ENCODE measurements at regions not wholly inside any gene's neighbourhood (a gene's known extent, or its start where the extent isn't known, plus 50 kb on each side); places are given as distances from the start of the nearest gene placed in this dataset.

DNA sequence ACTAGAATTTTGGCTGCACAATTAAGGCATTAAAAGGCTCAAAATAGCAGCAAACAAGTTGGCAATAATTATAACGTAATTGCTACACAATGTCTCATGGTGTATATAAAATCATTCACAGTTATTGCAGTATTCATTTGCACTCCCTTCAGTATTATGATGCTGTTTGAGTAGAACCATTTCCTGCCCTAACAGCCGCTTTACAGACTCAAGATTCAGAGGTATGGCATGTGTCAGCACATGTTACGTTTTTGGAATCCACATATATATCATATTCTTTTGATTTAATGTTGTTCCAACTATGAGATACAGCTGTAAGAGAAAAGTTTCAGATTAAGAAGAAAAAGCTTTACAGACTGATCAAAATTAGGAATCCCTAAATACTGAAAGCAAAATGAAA, 56.3 kb upstream of the NCKAP5 start:
- no peak for DNase-seq (ENCODE audit: extremely low spot score)
- CTCF ChIA-PET = interaction anchor here (1.5 kb wide), 1 partner anchor 12 kb away, joined by 3 read pairs; no protein-coding TSS in a partner anchor
- POLR2A ChIA-PET = no interaction called here
- TF ChIP-seq, protein P1, sequence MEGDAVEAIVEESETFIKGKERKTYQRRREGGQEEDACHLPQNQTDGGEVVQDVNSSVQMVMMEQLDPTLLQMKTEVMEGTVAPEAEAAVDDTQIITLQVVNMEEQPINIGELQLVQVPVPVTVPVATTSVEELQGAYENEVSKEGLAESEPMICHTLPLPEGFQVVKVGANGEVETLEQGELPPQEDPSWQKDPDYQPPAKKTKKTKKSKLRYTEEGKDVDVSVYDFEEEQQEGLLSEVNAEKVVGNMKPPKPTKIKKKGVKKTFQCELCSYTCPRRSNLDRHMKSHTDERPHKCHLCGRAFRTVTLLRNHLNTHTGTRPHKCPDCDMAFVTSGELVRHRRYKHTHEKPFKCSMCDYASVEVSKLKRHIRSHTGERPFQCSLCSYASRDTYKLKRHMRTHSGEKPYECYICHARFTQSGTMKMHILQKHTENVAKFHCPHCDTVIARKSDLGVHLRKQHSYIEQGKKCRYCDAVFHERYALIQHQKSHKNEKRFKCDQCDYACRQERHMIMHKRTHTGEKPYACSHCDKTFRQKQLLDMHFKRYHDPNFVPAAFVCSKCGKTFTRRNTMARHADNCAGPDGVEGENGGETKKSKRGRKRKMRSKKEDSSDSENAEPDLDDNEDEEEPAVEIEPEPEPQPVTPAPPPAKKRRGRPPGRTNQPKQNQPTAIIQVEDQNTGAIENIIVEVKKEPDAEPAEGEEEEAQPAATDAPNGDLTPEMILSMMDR (IDR thresholded peaks at IDR 0.05; ENCODE audit: control extremely low read depth, extremely low read depth, low read depth, missing control alignments) = no peak

DNA sequence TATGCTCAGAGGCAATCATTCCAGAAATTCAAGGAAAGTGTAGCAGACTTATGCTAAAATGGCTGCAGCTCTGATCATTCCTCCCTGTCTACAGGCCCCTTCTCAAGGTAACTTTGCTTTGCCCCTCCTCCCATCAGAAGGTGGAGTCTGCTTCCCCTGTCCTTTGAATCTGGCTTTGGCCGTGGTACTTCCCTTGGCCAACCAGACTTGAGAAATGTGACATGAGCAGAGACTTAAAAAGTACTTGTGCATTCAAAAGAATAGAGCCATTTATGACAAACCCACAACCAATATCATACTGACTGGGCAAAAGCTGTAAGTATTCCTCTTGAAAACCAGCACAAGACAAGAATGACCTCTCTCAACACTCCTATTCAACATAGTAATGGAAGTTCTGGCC, 59.5 kb upstream of the NCKAP5 start:
- ChIA-PET POLR2A (no interaction called here), CTCF (no interaction called here)
- TF ChIP-seq, protein P1 (IDR thresholded peaks at IDR 0.05; ENCODE audit: control extremely low read depth, extremely low read depth, low read depth, missing control alignments) = no peak
- no peak for DNase-seq (ENCODE audit: extremely low spot score)

DNA sequence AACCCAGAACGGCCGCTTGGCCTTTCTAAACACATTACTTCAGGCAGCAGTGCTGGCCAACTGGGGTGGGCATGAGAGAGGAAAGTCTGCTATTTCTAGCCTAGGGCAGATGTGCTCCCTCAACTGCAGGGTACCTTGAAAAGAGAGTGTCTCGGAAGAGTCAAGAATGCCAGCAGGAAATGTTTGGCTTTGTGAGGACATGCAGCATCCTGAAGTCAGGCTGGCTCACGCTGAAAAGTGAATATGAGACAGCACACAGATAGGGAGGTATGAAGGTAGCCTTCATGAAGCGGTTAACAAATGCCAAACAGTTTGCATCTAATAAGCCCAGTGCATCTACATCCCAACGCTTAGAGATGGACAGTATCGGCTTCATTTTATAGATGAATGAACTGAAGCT, 65.0 kb upstream of the NCKAP5 start:
- no peak for DNase-seq (ENCODE audit: extremely low spot score)
- TF ChIP-seq, protein P1 (IDR thresholded peaks at IDR 0.05; ENCODE audit: control extremely low read depth, extremely low read depth, low read depth, missing control alignments) = no peak
- ChIA-PET POLR2A (no interaction called here), CTCF (interaction anchor here (1.1 kb wide), 1 partner anchor 271 kb away, joined by 3 read pairs; no protein-coding TSS in a partner anchor)

DNA sequence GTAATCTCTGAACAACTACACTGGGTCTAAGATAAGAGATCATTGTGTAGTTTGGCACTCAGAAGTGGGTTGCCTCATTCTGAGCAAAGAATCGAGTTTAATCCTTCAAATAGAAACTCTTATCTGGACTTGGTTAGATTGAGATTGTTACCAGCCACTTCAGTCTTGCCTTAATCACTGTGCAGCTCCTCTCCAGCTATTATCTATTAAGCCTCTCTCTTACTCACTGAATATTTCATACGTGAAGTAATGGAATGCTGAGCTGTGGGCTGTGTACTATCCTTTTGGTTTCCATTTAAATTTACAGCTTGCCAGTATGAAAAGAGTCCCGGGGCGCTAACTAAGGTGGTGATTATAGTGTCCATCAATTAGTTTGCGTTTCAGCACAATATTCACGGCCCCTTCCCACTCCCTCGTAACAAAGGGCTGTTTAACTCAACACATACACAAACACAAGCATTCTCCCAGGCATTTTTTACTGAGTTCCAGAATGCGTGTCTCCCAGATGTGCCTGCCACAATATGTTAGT, 65.7 kb upstream of the NCKAP5 start:
- CTCF ChIA-PET = interaction anchor here (1.1 kb wide), 1 partner anchor 271 kb away, joined by 3 read pairs; no protein-coding TSS in a partner anchor

DNA sequence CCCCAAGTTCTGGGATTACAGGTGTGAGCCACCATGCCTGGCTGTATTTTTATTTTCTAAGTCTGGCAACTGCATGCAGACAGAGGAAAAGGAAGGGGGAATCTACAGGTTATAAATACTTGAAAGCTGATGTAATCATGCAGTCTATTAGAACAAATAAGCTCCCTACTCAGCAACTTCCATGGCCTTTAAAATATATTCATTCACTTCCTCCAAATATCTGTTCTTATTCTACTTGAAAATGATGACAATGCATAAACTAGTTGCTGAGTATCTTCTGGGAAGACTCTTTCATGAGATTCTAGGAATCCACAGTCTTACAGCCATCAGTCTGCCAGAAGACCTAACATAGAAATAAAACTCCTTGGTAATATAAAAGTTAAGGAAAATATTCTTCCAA, 66.9 kb upstream of the NCKAP5 start:
- DNase-seq (ENCODE audit: extremely low spot score) = no peak
- CTCF ChIA-PET = interaction anchor here (1.5 to 1.6 kb wide), 2 partner anchors 37 to 49 kb away, joined by 3 to 4 read pairs; no protein-coding TSS in a partner anchor
- TF ChIP-seq, protein P1 (IDR thresholded peaks at IDR 0.05; ENCODE audit: control extremely low read depth, extremely low read depth, low read depth, missing control alignments) = no peak
- POLR2A ChIA-PET = no interaction called here

More for the DNA sequence above, 65.7 kb upstream of the NCKAP5 start:
- POLR2A ChIA-PET = no interaction called here
- TF ChIP-seq, protein P1 (IDR thresholded peaks at IDR 0.05; ENCODE audit: control extremely low read depth, extremely low read depth, low read depth, missing control alignments) = no peak
- no peak for DNase-seq (ENCODE audit: extremely low spot score)

DNA sequence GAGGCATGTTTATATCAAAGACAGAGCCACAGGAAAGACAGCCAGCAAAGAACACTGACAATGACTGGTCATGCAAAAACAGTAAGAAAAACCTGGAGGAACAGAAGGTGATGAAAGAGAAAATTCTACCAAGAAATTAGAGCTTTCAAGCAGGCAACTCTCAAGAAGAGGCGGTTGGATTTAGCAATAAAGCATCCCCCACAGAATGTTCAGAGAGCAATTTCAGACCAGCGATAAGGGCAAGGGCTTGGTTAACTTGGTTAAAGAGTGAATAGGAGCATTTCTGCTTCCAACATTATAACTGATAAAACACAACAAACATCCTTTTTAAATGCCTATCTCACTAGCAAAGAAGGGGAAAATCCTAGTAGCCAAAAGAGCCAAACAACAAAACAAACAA, 68.0 kb upstream of the NCKAP5 start:
- POLR2A ChIA-PET = no interaction called here
- no peak for DNase-seq (ENCODE audit: extremely low spot score)
- TF ChIP-seq, protein P1 (IDR thresholded peaks at IDR 0.05; ENCODE audit: control extremely low read depth, extremely low read depth, low read depth, missing control alignments) = no peak
- CTCF ChIA-PET = interaction anchor here (1.2 to 1.6 kb wide), 3 partner anchors 11 to 48 kb away, joined by 3 to 4 read pairs (median 3); no protein-coding TSS in a partner anchor

Data from GM10248 (cell line).